CD4-positive, alpha-beta T cell treated with Interleukin-6 for 4 hours (primary cell): ENCODE measurements at regions not wholly inside any gene's neighbourhood (a gene's known extent, or its start where the extent isn't known, plus 50 kb on each side); places are given as distances from the start of the nearest gene placed in this dataset.

ENCODE experiments used
- DNase-seq: peaks from one replicate; pipeline ENCODE4 v3.0.0-alpha.2; 2020; ENCODE audit warnings: mixed read lengths

DNA sequence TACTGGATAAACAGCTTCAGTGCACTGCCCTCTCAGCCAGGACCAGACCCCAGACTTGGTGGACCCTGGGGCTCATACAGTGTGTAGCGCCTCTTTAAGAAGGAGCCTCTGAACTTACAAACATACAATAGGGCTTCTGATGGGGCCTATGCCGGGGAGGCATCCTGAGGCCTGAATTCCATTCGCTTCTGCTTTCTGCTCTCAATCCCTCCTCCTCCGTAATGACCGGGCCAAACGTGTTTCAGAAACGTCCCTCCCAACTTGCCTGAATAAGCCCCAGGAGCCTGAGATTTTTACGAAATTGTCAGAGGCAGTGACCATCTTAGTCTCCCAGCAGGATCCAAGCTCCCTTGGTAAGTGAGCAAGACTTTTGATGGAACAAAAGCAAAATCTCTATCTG, 128.1 kb upstream of the BOD1 start:
- no peak for DNase-seq

DNA sequence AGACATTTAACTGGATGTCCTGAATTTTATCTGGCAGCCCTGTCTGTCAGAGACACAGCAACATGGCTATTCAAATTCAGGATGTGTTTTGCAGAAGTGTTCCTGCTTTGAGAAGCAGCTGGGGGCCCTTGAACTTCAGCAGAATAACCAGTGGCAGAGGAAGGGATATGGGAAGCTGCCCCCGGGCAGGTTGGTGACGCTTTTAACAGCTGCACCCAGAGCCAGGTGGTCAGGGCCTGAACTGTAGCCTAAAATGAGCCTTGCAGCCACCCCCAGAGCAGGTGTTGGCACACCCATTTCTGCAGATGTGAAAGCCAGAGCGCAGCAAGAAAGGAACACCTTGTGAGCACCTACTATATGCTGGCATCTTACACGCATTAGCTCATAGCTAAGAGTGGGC, 128.7 kb upstream of the BOD1 start:
- DNase-seq, result no peak

DNA sequence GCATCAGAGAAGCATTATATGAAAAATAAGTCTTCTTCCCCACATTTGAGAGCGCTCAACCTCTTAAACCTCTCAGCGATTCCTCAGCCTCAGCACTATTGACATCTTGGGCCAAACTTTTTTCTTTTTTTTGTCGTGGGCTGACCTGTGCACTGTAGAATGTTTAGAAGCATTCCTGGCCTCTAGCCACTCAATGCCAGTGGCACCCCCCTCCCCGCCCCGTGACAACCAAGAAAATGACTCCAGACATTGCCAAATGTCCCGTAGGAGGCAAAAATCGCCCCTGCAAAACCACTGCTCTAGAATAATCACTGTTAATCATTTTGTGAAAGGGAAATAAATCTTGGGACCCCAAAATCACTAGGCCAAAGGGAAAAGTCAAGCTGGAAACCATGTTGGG, 129.1 kb upstream of the BOD1 start:
- no peak for DNase-seq

DNA sequence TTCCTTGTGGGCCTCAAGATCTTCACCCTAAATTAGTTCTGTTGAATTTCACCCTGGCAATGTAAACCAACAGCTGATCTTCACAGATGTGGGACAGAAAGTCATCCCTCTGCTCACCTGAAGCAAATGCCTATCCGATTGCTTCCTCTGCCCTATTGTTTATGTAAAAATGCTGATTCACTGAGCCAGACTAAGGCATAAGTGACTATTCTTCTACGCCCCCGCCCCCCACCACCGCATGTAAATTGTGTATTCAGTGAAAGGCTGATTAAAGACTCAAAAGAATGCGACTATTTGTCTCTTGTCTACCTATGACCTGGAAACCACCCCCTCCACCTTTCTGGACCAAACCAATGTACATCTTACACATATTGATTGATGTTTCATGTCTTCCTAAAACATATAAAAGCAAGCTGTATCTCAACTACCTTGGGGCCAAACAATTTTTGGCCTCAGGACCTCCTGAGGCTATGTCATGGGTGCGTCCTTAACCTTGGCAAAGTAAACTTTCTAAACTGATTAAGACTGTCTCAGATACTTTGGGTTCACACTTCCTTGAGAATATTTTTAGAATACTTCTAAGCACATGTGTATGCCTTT, 129.7 kb upstream of the BOD1 start:
- no peak for DNase-seq

DNA sequence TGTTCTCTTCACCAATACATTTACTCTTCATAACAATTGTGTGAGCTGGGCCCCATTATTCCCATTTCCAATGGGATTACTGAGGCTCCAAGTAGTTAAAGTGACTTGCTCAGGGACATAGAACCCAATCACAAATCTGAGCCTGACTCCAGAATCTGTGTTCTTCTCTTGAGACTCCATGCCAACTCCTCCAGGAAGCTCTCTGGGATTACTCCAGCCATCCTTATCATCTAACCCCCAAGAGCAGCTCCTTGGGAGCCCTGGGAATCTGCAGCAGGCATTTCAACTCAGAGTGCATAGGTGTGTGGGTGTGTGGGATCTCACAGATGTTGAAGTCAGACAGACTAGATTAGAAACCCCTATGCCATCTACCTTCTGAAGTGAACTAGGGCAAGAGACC, 131.4 kb upstream of the BOD1 start:
- DNase-seq, result no peak

DNA sequence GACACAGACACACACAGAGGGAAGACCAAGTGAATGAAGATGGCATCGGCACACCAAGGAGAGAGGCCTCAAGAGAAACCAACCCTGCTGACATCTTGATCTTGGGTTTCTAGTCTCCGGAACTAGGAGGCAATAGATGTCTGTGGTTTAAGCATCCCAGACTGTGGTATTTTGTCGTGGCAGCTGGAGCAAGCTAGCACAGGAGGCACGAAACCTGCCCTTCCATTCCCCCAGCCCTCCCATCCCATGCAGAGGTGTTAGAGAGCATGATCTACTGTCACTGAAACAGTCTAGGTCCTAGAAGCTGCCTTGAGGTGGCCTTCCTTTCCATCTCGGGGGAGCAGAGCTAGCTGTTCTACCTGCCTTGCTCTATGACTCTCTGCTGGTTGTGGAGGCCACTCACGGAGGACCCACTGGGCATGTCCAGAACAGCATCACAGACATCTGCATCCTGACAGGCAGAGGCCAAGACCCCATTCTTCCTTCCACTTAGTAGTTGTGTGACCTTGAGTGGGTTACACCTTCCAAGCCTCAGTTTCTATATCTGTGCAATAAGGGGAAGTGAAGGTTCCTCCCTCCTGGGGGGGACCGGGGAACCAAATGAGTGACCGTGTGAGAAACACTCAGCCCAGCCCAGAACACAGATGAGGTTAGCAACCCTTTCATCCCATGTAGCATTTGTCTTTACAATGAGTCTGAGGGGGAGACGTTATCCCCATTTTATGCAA, 134.3 kb upstream of the BOD1 start:
- DNase-seq, result no peak

DNA sequence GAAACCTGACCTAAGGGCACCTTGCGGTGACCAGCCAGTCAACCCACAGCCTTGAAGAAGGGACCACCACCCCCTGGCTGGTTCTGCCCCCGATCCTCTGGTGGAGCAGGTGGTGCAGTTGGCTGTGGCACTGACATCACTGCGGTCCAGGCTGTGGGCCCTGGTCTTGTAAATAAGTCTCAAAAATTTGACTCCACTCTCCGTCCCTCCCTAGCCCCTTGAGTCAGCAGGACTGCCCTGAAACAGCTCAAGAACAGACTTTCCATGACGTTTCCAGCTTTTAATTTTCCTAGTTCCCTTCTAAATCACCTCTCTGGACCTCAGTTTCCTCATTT, 134.8 kb upstream of the BOD1 start:
- DNase-seq, result no peak

DNA sequence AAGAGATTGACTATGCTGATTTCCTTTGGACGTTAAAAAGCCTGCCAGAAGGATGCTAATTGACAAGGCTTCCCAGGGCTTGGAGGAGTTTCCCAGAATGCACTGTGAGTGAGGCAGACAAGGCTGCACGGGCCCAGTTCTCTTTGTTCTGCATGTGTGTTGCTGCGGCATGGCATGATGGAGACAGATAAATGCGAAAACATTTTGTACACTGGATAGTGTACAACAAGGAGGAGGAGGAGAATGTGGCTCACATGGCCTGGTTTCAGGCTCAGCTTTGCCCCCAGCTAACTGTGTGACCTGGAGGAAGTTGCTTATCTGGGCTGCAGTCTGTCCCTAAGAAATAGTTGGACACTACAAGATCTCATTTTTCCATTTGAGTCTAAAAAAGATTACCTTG, 135.5 kb upstream of the CPEB4 start:
- no peak for DNase-seq

DNA sequence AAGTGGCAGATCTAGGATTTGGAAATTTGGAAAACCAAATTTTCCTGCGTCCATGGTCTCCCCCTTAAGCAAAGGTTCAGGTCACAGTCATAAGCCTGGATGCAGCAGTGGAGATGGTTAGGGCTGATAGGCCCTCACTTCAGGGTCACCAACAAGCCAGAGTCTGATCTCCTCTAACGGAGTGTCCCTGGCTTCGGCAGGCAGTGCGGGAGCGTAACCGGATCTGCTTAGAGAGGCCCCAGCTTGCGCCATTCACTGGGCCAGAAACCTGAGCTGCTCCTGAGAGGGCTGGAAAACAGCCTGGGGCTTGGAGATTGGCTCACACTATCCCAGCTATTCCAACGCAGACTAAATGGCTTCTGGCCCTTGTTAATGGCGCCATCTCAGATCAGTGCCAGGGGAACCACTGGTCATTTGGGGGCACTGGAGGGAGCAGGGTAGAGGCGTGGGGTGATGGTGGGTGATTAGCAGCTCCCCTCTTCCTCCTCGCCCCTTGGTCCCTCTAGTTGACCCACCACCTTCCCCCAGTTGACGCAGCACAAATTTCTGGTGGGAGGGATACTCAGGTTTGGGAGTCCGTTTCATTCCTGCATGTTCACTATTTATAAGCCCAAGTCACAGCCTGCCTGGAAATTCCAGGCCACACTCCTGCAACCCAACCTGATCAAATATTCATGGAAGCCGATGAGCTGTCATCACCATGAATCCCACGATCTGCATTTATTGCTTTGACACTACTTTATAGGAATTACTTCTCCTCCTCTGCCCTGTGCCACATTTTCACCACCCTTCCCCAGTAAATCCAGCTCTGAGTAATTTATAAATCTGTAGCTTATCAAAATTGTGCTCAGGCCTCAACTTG, 134.6 kb upstream of the CPEB4 start:
- no peak for DNase-seq

DNA sequence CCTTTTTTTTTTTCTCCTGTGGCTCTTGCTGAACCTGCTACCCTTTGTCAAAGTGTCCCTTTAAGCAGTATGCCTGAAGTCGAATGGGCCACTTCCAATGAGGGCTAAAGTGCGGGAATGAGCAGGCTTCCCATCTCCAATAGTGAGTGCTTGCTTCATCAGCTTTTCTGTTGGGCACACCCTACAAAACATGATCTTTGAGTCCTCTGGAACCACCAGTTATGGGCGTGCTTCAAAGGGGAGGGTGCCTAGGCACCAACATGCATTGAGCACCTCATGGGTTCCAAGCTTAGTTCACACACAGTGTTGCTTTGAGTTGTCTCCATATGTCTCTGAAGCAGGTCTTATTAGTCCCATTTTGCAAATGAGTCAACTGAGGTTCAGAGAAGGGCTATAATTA, 132.8 kb upstream of the CPEB4 start:
- DNase-seq, result no peak

DNA sequence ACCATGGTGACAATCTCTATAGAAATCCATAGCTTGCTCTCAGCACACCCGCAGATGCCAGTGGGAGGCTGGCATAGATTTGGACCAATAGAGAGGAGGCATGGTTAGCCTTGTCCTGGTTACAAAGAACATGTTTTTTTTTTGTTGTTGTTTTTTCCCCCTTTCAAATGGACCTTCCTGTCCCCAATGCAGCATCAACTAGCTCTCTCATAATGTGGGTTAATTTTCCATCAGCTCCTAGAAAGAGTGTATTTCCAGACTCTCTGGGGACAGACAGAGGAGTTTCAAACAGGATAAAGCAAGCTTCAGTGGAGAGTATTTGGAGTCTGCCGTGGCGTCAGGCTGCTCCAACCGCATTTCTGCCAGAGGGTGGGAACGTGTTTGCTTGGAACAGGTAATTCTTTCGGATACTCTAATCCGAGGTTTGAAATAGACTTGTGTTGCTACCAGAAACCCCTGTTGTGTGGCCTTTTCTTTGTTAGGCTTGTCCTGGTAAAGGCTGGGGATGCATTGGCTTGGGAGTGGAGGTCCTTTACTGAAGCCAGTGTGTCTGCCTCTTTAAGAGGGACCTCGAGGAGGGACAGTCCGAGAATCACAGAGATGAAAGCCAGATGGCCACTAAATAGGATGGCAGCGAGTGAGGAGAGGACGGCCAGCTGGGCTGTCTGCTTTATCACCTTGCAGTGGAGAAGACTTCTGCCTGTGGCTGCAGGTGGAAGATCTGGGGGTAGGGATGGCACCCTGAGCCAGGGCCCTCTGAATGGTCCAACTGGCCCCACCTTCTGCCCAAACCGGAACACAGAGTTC, 130.5 kb upstream of the CPEB4 start:
- DNase-seq, result no peak

DNA sequence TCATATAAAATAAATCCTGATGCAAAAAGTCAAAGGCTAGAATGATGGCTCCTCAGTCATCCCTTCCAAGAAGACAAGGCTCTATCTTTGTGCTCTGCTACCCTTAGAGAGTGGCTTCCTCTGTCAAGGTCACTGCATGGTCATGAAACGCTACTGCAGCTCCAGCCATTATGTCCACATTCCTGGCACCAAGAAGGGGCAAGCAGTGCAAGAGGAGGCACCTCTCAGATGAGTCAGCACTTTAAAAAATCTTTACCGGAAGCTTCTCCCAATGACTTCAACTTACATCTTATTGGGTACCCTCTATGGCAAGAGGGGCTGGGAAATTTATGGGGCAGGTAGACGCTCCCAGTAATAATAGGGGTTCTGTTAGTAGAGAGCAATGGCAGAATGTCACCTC, 129.5 kb upstream of the CPEB4 start:
- no peak for DNase-seq

DNA sequence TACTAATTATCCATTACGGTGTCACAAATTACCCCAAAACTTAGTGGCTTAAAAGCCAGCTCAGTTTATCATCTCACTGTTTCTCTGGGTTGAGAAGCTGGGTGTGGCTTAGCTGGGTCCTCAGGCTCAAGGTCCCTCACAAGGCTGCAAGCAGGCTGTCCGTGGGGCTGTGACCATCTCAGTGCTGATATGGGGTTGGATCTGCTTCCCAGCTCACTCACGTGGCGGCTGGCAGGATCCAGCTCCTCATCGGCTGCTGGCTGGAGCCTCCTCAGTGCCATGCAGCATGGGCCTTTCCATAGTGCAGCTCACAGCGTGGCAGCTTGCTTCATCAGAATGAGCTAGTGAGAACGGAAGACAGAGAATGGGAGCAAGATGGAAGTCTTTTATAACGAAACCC, 128.5 kb upstream of the CPEB4 start:
- no peak for DNase-seq

DNA sequence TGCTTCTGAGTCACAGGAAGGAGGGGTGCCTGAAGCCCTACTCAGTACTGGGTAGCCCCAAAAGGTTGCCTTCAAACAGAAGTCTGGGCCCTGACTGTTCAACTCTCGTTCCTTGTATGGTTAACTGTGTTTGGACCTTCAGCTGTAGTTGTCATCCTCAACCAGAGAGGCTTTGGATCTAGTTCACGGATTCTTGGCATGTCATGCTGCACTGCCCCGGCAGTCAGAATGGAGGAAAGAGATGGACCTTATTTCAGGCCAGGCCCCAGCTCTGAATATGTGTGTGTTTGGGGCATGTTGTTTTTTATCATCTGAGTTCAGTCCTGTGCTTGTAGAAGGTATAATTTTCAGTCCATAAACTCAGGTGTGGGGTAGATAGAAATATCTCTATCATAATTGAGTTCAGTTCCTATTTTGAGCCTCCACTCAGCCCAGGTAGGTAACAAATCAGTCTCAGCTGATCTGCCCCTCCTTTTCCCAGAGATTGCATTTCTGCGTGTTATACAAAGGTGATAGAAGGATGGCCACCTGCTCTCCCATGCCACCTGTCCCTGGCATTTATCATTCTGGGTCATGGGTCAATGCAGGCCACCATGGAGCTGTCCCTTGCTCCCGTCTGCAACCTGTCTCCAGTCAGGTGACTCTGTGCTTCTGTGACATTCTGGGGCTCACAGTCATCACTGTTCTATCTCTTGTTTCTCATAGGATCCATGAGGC, 127.5 kb upstream of the CPEB4 start:
- no peak for DNase-seq

DNA sequence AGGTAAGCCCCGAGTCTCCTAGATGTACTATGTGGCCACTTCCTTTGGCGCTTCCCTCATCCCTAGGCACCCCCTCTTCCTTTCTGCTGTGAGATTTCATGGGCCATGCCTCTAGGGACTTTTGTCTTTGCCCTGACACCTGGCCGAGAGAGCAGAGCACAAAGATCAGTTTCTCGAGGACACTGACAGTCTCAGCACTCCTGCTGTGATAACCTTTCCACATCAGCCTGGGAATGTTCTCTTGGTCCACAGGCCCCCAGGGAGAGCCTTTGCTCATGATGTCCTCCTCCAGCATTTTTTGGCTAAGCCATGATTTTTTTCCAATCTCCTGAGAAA, 127.0 kb upstream of the CPEB4 start:
- no peak for DNase-seq

DNA sequence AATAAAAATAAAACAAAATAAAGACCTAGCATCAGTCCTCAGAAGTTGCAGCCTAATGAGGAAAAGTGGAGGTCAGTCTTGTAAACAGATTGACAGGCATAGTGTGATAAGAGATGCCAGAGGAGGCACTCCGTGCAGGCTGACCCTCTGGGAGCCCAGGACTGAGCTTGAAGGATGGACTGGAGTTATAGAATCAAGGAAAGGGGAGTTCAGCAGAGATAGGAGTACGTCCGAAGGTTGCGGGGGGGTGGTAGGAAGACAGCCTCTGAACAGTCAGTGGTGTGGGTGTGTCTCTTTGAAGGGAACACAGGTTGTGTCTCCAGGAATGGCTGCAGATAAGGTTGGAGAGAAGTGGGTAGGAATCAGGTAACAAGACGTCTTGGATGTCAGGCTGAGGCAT, 126.1 kb upstream of the CPEB4 start:
- DNase-seq, result no peak

DNA sequence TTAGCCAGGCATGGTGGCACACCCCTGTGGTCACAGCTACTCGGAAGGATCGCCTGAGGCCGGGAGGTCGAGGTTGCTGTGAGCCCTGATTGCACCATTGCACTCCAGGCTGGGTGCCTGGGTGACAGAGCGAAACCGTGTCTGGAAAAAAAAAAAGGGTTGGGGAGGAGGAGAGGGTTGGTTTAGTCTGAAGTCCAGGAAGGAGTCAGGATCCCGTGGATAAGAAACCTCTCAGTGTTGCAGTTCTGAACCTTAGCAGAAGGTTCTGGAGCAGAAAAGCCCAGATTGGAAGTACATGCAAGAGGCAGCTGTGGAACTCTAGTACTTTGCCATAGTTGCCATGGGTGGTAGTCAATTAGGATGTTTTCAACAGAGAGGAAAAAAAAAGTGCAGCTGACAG, 125.2 kb upstream of the CPEB4 start:
- no peak for DNase-seq

DNA sequence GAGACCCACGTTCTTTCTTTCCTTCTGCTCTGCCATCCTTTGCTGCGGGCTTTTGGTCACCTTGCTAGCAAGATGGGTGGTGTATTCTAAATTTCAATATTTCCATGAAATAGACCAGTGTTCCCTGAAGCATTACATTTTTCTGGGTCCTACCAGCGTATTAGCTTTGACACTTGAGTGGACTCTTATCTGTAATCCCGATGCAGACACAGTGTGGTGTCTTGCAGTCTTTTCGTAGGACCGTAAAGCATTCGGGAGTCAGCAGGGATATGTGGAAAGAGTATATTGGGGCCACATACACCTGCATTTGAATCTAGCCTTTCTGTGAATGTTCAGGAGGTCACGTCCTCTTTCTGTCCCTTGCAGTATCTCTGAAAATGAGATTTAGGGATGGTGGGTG, 124.7 kb upstream of the CPEB4 start:
- no peak for DNase-seq

DNA sequence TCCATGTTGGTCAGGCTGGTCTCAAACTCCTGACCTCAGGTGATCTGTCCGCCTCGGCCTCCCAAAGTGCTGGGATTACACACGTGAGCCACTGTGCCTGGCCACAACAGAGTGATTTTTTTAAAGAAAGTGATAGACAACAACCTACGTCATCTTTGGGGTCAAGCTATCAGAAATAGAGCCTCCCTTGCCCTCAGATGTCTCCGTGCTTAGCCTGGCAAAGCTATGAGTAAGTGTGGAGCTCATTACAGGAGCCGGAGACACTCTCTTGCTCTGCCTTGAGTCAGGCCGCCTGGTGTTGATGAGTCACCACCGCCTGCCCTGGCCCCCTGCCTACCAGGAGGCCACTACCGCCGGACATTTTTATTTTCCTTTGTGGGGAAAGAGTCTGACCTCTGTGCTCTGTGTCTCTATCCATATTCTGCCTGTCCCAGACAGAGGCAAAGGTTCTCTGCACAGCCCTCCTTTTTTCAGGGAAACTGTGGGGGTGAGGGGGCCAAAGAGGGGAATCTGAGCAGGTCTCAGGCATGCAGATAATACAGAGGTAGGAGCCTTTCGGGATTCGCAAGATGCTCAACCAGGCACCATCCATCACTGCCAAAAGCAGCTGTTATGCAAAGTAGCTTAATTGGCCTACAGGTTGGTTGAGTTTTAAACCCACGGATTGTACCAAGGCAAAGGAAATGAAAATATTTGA, 123.7 kb upstream of the CPEB4 start:
- no peak for DNase-seq

DNA sequence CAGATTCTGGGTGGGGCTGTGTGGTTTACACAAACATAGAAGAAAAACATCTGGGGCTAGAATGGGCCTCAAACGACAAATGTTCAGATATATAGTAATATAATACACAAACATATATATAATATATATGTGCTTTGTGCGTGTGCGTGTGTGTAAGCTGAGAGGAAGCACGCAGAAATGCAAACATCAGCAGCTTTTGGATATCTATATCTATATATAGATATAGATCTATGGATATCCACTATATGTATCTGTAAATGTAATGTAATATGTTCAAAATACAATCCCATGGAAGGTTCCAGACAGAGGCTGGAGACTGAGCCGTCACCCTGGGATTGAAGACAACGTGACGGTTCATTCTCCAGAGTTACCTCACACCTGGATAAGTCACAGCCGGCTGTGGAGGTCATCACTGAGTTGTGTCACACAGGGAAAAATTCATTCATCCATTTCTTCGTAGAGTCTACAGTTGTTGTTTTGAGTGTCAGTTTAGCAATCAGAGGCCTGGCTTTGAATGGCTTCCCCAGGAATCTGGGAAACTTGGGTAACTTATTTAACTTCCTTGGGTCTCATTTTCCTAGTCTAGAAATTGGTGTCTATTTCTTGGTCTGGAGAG, 123.0 kb upstream of the CPEB4 start:
- no peak for DNase-seq

DNA sequence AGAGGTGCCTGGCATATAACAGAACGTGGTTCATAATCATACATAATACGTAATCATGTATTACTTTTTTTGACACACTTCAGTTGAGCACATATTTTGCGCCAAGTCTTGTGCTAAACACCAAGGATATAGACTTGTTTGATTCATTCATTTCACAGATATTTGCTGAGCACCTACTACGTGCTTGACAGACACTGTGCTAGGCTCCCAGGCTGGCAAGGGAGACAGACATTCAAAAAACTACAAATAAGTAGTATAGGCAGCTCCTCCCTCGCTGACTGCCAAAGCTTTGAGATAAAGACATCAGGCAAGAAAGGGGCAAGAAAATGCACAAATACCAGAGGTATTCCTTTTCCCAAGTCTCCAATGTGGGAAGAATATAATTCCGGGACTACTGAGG, 122.5 kb upstream of the CPEB4 start:
- no peak for DNase-seq
